ENCODE measurements at regions not wholly inside any gene's neighbourhood (a gene's known extent, or its start where the extent isn't known, plus 50 kb on each side); places are given as distances from the start of the nearest gene placed in this dataset.

GRCh38 chr1:99497690-99498089 is 148.2 kb upstream of the PALMD start:
- Histone ChIP-seq H3K36me3 (ENCODE audit: control insufficient read depth, insufficient read depth, low read length) (no peaks in the 10 kb centered on the region), H3K4me3 (ENCODE audit: low read depth, low read length) (no peak overlapping the region), H3K27me3 (ENCODE audit: control insufficient read depth, insufficient read depth, low read length) (no peaks in the 10 kb centered on the region)
- no peak for DNase-seq (ENCODE audit: low read depth)
- TF ChIP-seq CTCF (IDR thresholded peaks at IDR 0.05; ENCODE audit: insufficient read depth, low read length, poor library complexity, severe bottlenecking), result no peak

GRCh38 chr1:99500541-99500940 is 145.4 kb upstream of the PALMD start:
- H3K27me3 ChIP-seq (ENCODE audit: control insufficient read depth, insufficient read depth, low read length), result no peaks in the 10 kb centered on the region
- H3K4me3 ChIP-seq (ENCODE audit: low read depth, low read length), result no peak overlapping the region
- no peaks in the 10 kb centered on the region for H3K36me3 ChIP-seq (ENCODE audit: control insufficient read depth, insufficient read depth, low read length)
- TF ChIP-seq CTCF (IDR thresholded peaks at IDR 0.05; ENCODE audit: insufficient read depth, low read length, poor library complexity, severe bottlenecking), result no peak
- DNase-seq (ENCODE audit: low read depth), result no peak

GRCh38 chr1:99501871-99502270 is 144.0 kb upstream of the PALMD start:
- Histone ChIP-seq H3K36me3 (ENCODE audit: control insufficient read depth, insufficient read depth, low read length) (no peaks in the 10 kb centered on the region), H3K4me3 (ENCODE audit: low read depth, low read length) (no peak overlapping the region), H3K27me3 (ENCODE audit: control insufficient read depth, insufficient read depth, low read length) (no peaks in the 10 kb centered on the region)
- TF ChIP-seq CTCF (IDR thresholded peaks at IDR 0.05; ENCODE audit: insufficient read depth, low read length, poor library complexity, severe bottlenecking), result no peak
- no peak for DNase-seq (ENCODE audit: low read depth)

GRCh38 chr1:99502400-99502799 is 143.5 kb upstream of the PALMD start:
- no peak for TF ChIP-seq CTCF (IDR thresholded peaks at IDR 0.05; ENCODE audit: insufficient read depth, low read length, poor library complexity, severe bottlenecking)
- H3K36me3 ChIP-seq (ENCODE audit: control insufficient read depth, insufficient read depth, low read length), result no peaks in the 10 kb centered on the region
- DNase-seq (ENCODE audit: low read depth), result no peak
- no peaks in the 10 kb centered on the region for H3K27me3 ChIP-seq (ENCODE audit: control insufficient read depth, insufficient read depth, low read length)
- no peak overlapping the region for H3K4me3 ChIP-seq (ENCODE audit: low read depth, low read length)

GRCh38 chr1:99503276-99503747 is 142.6 kb upstream of the PALMD start:
- peak; percentile 18 for DNase-seq (ENCODE audit: low read depth)
- no peaks in the 10 kb centered on the region for H3K36me3 ChIP-seq (ENCODE audit: control insufficient read depth, insufficient read depth, low read length)
- H3K27me3 ChIP-seq (ENCODE audit: control insufficient read depth, insufficient read depth, low read length), result no peaks in the 10 kb centered on the region
- TF ChIP-seq CTCF (IDR thresholded peaks at IDR 0.05; ENCODE audit: insufficient read depth, low read length, poor library complexity, severe bottlenecking), result no peak
- no peak overlapping the region for H3K4me3 ChIP-seq (ENCODE audit: low read depth, low read length)

- H3K36me3 ChIP-seq (ENCODE audit: control insufficient read depth, insufficient read depth, low read length), result no peaks in the 10 kb centered on the region
- DNase-seq (ENCODE audit: low read depth), result no peak
- no peak for TF ChIP-seq CTCF (IDR thresholded peaks at IDR 0.05; ENCODE audit: insufficient read depth, low read length, poor library complexity, severe bottlenecking)
- H3K27me3 ChIP-seq (ENCODE audit: control insufficient read depth, insufficient read depth, low read length), result no peaks in the 10 kb centered on the region
- no peak overlapping the region for H3K4me3 ChIP-seq (ENCODE audit: low read depth, low read length)
Measured at GRCh38 chr1:99504287-99504686, 141.6 kb upstream of the PALMD start.
